ENCODE measurements at regions not wholly inside any gene's neighbourhood (a gene's known extent, or its start where the extent isn't known, plus 50 kb on each side); places are given as distances from the start of the nearest gene placed in this dataset.

GRCh38 chr14:45531022-45531421, 278.0 kb upstream of the MIS18BP1 start:
- Histone ChIP-seq H3K36me3 (no peaks in the 10 kb centered on the region), H3K27me3 (no peaks in the 10 kb centered on the region), H3K4me3 (no peak overlapping the region), H3K9me3 (no peaks in the 10 kb centered on the region), H3K4me1 (no peaks in the 10 kb centered on the region), H3K27ac (no peak overlapping the region)
- no peak for TF ChIP-seq POLR2AphosphoS5 (IDR thresholded peaks at IDR 0.05; ENCODE audit: insufficient read depth in 1 of 2, low read depth in 1 of 2)
- no peak for TF ChIP-seq CTCF (IDR thresholded peaks at IDR 0.05)
- no peak for TF ChIP-seq POLR2A (IDR thresholded peaks at IDR 0.05)
- DNase-seq (ENCODE audit: extremely low spot score in 2 of 2): no peak
- intact Hi-C loops (cut with DNase I): no loop called here

GRCh38 chr14:45526715-45527549, 273.9 kb upstream of the MIS18BP1 start:
- no peak for TF ChIP-seq POLR2A (IDR thresholded peaks at IDR 0.05)
- no peak for TF ChIP-seq CTCF (IDR thresholded peaks at IDR 0.05)
- no peak for TF ChIP-seq POLR2AphosphoS5 (IDR thresholded peaks at IDR 0.05; ENCODE audit: insufficient read depth in 1 of 2, low read depth in 1 of 2)

GRCh38 chr14:45519766-45520165, 266.8 kb upstream of the MIS18BP1 start:
- Histone ChIP-seq H3K4me1 (no peaks in the 10 kb centered on the region), H3K9me3 (no peaks in the 10 kb centered on the region), H3K27ac (no peak overlapping the region), H3K4me3 (no peak overlapping the region), H3K27me3 (no peaks in the 10 kb centered on the region), H3K36me3 (no peaks in the 10 kb centered on the region)
- TF ChIP-seq CTCF (IDR thresholded peaks at IDR 0.05) (no peak), POLR2A (IDR thresholded peaks at IDR 0.05) (no peak), POLR2AphosphoS5 (IDR thresholded peaks at IDR 0.05; ENCODE audit: insufficient read depth in 1 of 2, low read depth in 1 of 2) (no peak)
- intact Hi-C loops (cut with DNase I): no loop called here
- DNase-seq (ENCODE audit: extremely low spot score in 2 of 2): no peak

More at GRCh38 chr14:45526715-45527549, 273.9 kb upstream of the MIS18BP1 start:
- Histone ChIP-seq H3K27me3 (no peaks in the 10 kb centered on the region), H3K27ac (no peak overlapping the region), H3K4me3 (no peak overlapping the region), H3K4me1 (no peaks in the 10 kb centered on the region), H3K36me3 (no peaks in the 10 kb centered on the region), H3K9me3 (no peaks in the 10 kb centered on the region)
- no peak for DNase-seq (ENCODE audit: extremely low spot score in 2 of 2)
- intact Hi-C loops (cut with DNase I): no loop called here

- intact Hi-C loops (cut with DNase I): no loop called here
These were observed 239.9 kb upstream of the MIS18BP1 start for GRCh38 chr14:45492876-45493275.

More at GRCh38 chr14:45492876-45493275, 239.9 kb upstream of the MIS18BP1 start:
- no peak overlapping the region for H3K4me3 ChIP-seq
- no peaks in the 10 kb centered on the region for H3K9me3 ChIP-seq
- H3K27me3 ChIP-seq: no peaks in the 10 kb centered on the region
- no peak overlapping the region for H3K27ac ChIP-seq
- DNase-seq (ENCODE audit: extremely low spot score in 2 of 2): no peak
- H3K4me1 ChIP-seq: no peaks in the 10 kb centered on the region
- H3K36me3 ChIP-seq: no peaks in the 10 kb centered on the region
- TF ChIP-seq POLR2A (IDR thresholded peaks at IDR 0.05) (no peak), POLR2AphosphoS5 (IDR thresholded peaks at IDR 0.05; ENCODE audit: insufficient read depth in 1 of 2, low read depth in 1 of 2) (no peak), CTCF (IDR thresholded peaks at IDR 0.05) (no peak)
